ENCODE measurements at regions not wholly inside any gene's neighbourhood (a gene's known extent, or its start where the extent isn't known, plus 50 kb on each side); places are given as distances from the start of the nearest gene placed in this dataset.
A peak's percentile ranks its signal among the peaks of the same experiment; 100 is the strongest.

GRCh38 chr6:79777713-79778579 is 146.8 kb downstream of the SH3BGRL2 start:
- TF ChIP-seq, protein P1, sequence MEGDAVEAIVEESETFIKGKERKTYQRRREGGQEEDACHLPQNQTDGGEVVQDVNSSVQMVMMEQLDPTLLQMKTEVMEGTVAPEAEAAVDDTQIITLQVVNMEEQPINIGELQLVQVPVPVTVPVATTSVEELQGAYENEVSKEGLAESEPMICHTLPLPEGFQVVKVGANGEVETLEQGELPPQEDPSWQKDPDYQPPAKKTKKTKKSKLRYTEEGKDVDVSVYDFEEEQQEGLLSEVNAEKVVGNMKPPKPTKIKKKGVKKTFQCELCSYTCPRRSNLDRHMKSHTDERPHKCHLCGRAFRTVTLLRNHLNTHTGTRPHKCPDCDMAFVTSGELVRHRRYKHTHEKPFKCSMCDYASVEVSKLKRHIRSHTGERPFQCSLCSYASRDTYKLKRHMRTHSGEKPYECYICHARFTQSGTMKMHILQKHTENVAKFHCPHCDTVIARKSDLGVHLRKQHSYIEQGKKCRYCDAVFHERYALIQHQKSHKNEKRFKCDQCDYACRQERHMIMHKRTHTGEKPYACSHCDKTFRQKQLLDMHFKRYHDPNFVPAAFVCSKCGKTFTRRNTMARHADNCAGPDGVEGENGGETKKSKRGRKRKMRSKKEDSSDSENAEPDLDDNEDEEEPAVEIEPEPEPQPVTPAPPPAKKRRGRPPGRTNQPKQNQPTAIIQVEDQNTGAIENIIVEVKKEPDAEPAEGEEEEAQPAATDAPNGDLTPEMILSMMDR (CRISPR knock-in tag; IDR thresholded peaks at IDR 0.05), result peak; percentile 97
- peak; percentile 39 for TF ChIP-seq XRCC5 (optimal IDR thresholded peaks at IDR 0.05; ENCODE audit: low read length)
- TF ChIP-seq ZFP1 (CRISPR knock-in tag; IDR thresholded peaks at IDR 0.05), result no peak
- TF ChIP-seq MAFG (CRISPR knock-in tag; IDR thresholded peaks at IDR 0.05), result no peak
- no peak for TF ChIP-seq TCF7 (IDR thresholded peaks at IDR 0.05; ENCODE audit: low read depth)
- TF ChIP-seq MAX (IDR thresholded peaks at IDR 0.05), result no peak; the same call in none of the 2 replicates
- TF ChIP-seq REXO4 (CRISPR knock-in tag; IDR thresholded peaks at IDR 0.05; ENCODE audit: borderline replicate concordance), result no peak
- no peak for TF ChIP-seq ZNF788 (CRISPR knock-in tag; IDR thresholded peaks at IDR 0.05; ENCODE audit: borderline replicate concordance)
- no peak for TF ChIP-seq POLR2AphosphoS5 (IDR thresholded peaks at IDR 0.05; ENCODE audit: low read depth, low read length)

All from HepG2 (cell line).